ENCODE measurements at regions not wholly inside any gene's neighbourhood (a gene's known extent, or its start where the extent isn't known, plus 50 kb on each side); places are given as distances from the start of the nearest gene placed in this dataset.

DNA sequence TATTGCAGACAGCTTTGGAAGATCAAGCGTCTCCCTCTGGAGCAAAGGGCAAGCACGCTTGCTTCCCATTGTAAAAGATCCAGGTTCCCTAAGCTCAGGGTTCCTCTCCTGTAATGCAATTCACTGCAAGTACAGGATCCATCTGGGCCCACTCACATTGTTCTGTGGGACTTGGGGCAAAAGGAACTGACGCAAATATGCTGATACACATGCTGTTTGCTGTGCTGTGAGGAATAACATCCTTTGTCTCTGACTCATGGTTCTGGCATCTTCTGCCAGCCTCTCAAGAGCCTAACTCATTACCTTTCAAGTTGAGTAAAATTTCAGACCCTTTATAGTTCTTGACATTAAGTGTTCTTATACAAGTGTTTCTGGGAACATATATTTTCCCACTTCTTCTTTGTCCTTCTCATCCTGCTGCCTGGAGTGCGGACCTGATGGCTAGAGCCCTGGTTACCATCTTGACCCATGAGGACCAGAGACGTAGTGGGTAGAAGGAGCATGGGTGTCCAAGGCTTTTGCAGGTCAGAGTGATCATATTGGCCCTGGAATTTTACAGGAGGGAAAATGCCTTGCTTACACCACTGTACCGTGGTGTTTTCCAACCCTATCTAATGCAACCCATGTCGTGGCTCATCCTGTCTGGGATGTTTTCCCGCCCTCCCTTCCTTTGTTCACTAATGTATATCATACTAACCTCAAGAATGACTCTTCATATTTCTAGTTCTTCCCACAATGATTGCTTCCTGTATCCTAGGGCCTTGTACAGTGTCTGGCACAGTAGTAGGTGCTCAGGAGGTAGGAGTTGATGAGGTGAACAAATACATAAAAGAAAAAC is 145.7 kb upstream of the GLI2 start:
- H3K36me3 Mint-ChIP-seq (ENCODE audit: low read depth) = no peaks in the 10 kb centered on the region
- H3K27ac Mint-ChIP-seq = no peak overlapping the region
- H3K4me3 Mint-ChIP-seq (ENCODE audit: low read depth) = no peak overlapping the region
- no peak for DNase-seq (ENCODE audit: low spot score)
- intact Hi-C loops (cut with micrococcal nuclease) = no loop called here
- peaks cover 40% of the 10 kb centered on the region for H3K27me3 Mint-ChIP-seq (ENCODE audit: low read depth)
- H3K4me1 Mint-ChIP-seq (ENCODE audit: low read depth) = no peaks in the 10 kb centered on the region
- H3K9me3 Mint-ChIP-seq = no peaks in the 10 kb centered on the region

DNA sequence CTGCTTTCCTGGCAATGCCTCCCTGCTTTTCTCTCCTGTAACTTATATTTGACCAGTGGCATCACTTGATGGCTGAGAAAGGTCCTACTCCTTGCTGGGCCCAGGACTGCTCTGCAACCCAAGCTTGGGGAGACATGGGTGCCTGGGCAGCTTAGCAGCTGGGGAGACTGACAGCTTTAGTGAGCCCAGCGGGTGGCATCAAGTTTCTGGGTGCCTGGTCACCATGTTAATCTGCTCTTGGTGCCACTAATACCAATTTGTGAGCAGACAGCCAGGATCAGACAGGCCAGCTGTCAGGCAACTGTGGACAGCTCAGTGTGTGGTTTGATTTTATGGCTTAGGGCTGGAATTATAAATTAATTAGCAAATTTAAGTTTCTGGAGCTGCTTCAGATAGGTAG is 144.8 kb upstream of the GLI2 start:
- DNase-seq (ENCODE audit: low spot score) = no peak
- no peak overlapping the region for H3K4me3 Mint-ChIP-seq (ENCODE audit: low read depth)
- no peaks in the 10 kb centered on the region for H3K4me1 Mint-ChIP-seq (ENCODE audit: low read depth)
- H3K27ac Mint-ChIP-seq = no peak overlapping the region
- no peaks in the 10 kb centered on the region for H3K9me3 Mint-ChIP-seq
- intact Hi-C loops (cut with micrococcal nuclease) = no loop called here
- no peaks in the 10 kb centered on the region for H3K36me3 Mint-ChIP-seq (ENCODE audit: low read depth)
- H3K27me3 Mint-ChIP-seq (ENCODE audit: low read depth) = peaks cover 32% of the 10 kb centered on the region

DNA sequence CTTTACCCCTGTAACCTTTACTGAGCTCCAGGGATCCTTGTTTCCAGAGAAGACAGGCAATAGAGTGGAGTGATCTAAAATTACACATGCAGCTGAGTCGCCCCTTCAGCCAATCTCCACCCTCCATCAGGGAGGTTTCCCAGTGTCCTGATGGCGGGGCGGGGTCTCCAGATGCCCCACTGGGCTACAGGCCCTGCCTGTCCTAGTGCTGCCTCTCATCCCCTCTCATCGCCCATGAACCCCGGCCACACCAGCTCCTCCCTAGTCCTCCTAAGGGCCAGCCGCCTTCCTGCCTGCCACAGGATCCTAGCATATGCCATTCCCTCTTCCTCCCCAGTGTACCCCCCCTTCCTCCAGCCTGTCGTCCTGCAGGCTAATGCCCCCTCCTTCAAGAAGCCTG is 144.1 kb upstream of the GLI2 start:
- H3K27ac Mint-ChIP-seq = no peak overlapping the region
- intact Hi-C loops (cut with micrococcal nuclease) = no loop called here

DNA sequence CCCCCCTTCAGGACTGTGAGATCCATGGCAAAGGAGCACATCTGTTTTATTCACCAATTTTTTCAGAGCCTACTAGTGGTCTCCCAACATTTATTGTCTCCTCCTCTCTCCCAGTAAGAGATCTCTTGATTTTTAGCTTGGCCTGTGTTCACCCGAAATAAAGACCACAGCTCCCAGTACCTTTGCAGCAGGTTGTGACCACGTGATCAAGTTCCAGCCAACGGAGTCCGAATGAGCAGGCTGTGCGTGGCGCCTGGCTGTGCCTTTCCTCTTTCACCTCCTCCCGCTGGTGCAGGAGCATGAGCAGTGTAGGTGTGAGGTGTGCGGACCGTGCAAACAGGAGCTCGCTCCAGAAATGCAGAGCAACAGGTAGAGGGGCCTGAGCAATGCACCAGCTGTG is 143.6 kb upstream of the GLI2 start:
- intact Hi-C loops (cut with micrococcal nuclease) = no loop called here
- Mint-ChIP-seq H3K36me3 (ENCODE audit: low read depth) (no peaks in the 10 kb centered on the region), H3K27me3 (ENCODE audit: low read depth) (peaks cover 21% of the 10 kb centered on the region), H3K27ac (no peak overlapping the region), H3K4me1 (ENCODE audit: low read depth) (no peaks in the 10 kb centered on the region), H3K4me3 (ENCODE audit: low read depth) (no peak overlapping the region), H3K9me3 (no peaks in the 10 kb centered on the region)
- no peak for DNase-seq (ENCODE audit: low spot score)

More for the DNA sequence above, 144.1 kb upstream of the GLI2 start:
- Mint-ChIP-seq H3K4me1 (ENCODE audit: low read depth) (no peaks in the 10 kb centered on the region), H3K9me3 (no peaks in the 10 kb centered on the region), H3K36me3 (ENCODE audit: low read depth) (no peaks in the 10 kb centered on the region), H3K4me3 (ENCODE audit: low read depth) (no peak overlapping the region), H3K27me3 (ENCODE audit: low read depth) (peaks cover 24% of the 10 kb centered on the region)
- DNase-seq (ENCODE audit: low spot score) = no peak

DNA sequence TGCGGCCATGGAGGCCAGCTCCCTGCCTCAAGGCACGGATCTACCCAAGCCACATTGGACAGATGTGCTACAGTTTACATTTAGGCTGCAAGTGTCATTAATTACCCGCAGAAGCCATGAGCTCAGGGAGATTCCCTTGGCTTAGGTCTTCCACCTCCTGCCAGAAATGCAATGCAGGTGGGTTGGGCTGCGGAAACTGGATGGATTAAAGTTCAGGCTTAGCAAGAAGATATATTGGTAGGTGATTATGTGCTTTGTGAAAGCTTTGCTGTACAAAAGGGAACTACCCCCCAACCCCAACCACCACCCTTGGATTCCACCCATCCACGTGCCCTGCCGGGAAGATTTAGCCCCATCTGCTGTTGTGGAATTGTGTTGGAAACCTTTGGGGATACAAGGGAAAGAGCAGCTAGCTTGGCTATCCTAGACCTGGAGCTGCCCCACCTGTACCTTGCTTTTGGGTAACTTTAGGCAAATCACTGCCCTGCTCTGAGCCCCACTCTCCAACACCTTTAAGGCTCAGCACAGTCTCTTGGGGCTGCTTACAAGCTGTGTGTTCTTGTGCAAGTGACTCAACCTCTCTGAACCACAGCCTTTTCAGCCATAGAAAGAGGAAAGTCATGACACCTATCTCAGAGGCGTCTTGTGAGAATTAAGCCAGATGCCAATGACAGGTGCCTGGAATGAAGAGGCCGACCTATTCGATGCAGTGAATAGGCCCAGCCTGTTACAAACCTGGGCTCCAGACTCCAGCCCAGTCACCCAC is 141.6 kb upstream of the GLI2 start:
- Mint-ChIP-seq H3K4me3 (ENCODE audit: low read depth) (no peak overlapping the region), H3K4me1 (ENCODE audit: low read depth) (no peaks in the 10 kb centered on the region), H3K27ac (no peak overlapping the region), H3K27me3 (ENCODE audit: low read depth) (peaks cover 7% of the 10 kb centered on the region), H3K9me3 (no peaks in the 10 kb centered on the region), H3K36me3 (ENCODE audit: low read depth) (no peaks in the 10 kb centered on the region)
- no peak for DNase-seq (ENCODE audit: low spot score)
- intact Hi-C loops (cut with micrococcal nuclease) = no loop called here

DNA sequence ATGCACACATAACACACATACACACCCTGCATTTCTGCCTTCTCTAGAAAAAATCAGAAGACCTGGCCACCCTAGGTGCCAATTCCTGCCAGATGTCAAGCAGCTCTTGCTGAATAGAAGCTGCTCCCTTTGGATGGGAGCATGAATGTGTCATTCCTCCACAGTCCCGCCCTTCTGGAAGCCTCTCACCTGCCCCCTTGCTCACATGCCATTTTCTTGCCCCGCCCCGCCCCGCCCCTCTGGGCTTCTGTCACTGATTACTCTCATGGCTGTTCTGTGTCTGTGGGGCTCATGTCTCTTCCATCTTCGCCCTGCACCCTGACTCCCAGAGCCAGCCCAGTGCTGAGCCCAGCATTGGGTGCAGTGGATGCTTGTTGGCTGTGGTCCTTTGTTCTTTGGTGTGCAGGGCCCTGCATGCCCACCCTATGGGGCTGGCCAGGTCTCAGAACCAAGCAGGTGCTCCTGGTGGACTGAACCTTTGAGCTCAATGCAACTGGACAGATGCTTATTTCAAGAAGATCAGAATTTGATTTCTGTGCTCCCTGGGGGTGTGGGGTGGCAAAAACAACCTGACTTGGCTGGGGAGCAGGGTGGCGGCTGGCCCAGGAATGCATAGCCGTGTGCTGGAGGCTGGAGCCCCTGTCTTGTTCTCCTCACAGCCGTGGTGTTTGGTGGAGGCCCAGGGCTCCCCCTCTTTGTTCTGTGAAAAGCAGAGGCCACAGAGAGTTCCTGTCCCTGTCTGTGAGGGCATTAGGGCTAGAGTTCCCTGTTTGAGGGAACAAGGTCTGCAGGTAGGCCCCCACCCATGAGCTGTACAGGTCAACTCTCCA is 140.6 kb upstream of the GLI2 start:
- H3K4me1 Mint-ChIP-seq (ENCODE audit: low read depth) = no peaks in the 10 kb centered on the region
- no peak for DNase-seq (ENCODE audit: low spot score)
- H3K27me3 Mint-ChIP-seq (ENCODE audit: low read depth) = no peaks in the 10 kb centered on the region
- no peaks in the 10 kb centered on the region for H3K9me3 Mint-ChIP-seq
- no peak overlapping the region for H3K4me3 Mint-ChIP-seq (ENCODE audit: low read depth)
- H3K27ac Mint-ChIP-seq = no peak overlapping the region
- H3K36me3 Mint-ChIP-seq (ENCODE audit: low read depth) = no peaks in the 10 kb centered on the region
- intact Hi-C loops (cut with micrococcal nuclease) = no loop called here

DNA sequence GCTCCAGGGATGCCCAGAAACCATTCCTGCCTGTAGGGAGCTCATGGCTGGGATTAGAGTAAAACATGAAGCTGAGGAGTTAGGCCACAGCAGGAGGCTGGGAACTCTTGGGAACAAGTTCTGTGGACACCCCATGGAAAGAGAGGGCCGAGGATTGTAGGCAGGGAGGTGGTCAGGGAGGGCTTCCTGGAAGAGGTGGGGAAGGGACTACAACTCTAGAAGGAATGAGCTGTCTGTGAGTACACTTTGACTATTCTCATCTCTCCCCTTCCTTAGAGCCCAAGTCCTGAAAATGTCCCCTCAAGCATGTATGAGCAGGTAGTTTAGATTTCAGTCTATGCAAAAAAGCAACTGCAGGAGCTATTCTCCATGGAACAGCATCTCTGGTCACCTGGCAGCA is 139.9 kb upstream of the GLI2 start:
- Mint-ChIP-seq H3K27ac (no peak overlapping the region), H3K9me3 (no peaks in the 10 kb centered on the region), H3K36me3 (ENCODE audit: low read depth) (no peaks in the 10 kb centered on the region), H3K4me1 (ENCODE audit: low read depth) (no peaks in the 10 kb centered on the region), H3K4me3 (ENCODE audit: low read depth) (no peak overlapping the region), H3K27me3 (ENCODE audit: low read depth) (no peaks in the 10 kb centered on the region)
- no peak for DNase-seq (ENCODE audit: low spot score)
- intact Hi-C loops (cut with micrococcal nuclease) = no loop called here

DNA sequence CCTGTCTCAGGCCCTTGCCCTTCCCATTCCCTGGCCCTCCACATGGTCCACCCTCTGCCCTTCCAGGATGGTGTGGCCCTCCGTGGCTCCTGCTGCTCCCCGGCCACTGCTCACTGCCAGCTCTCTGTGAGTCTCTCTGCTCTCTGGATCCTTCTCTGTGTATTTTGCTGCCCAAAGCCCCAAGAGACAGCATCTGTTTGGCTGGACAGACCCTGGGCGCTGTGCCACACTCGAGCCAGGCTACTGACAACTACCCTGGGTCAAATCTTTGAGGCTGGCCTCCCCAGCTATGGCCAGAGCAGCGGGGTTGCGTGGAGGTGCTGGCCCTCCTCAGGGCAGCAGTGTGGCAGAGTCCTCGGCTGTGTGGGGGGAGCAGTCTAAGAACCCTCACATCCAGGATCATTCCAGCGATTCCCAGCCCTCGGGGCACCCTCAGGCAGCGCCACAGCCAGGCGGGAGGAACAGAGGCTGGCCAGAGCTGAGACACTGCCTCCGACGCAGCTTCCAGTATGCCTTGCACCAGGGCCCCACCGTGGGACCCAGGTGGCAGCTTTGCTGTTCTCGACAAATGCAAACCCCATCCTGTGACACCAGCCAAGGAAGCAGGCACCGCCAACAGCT is 139.4 kb upstream of the GLI2 start:
- no peaks in the 10 kb centered on the region for H3K27me3 Mint-ChIP-seq (ENCODE audit: low read depth)
- H3K4me3 Mint-ChIP-seq (ENCODE audit: low read depth) = no peak overlapping the region
- no peaks in the 10 kb centered on the region for H3K36me3 Mint-ChIP-seq (ENCODE audit: low read depth)
- H3K4me1 Mint-ChIP-seq (ENCODE audit: low read depth) = no peaks in the 10 kb centered on the region
- intact Hi-C loops (cut with micrococcal nuclease) = no loop called here
- H3K9me3 Mint-ChIP-seq = no peaks in the 10 kb centered on the region
- no peak for DNase-seq (ENCODE audit: low spot score)
- H3K27ac Mint-ChIP-seq = no peak overlapping the region

DNA sequence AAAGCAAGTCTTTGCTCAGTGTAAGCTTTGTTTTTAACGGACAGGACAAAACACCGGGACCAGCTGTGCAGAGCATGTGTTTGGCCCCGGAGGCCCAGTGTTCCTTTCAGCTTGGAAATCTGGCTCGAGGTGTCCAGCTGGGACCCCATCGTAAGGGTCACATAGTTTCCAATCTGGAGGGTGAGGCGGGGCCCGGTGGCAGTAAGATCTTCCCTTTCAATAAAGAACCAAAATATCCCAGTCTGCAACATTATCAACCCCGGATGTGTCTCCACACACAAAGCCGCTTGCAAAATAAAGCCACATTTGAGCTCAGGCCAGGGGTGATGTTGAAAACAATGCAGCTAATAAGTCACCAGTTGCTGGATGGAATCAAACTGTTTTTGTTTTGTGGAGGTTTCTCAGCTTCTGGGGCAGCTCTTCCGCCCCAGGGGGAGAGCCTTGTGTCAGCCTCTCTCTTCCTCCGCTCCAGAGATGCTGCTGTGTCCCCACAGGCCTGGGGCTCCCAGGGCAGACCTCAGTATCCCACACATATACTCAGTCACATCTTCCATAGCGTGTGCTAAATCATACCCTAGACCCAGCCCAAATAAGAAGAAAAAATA is 138.6 kb upstream of the GLI2 start:
- no peak overlapping the region for H3K4me3 Mint-ChIP-seq (ENCODE audit: low read depth)
- intact Hi-C loops (cut with micrococcal nuclease) = no loop called here
- H3K9me3 Mint-ChIP-seq = no peaks in the 10 kb centered on the region
- no peaks in the 10 kb centered on the region for H3K36me3 Mint-ChIP-seq (ENCODE audit: low read depth)
- no peak overlapping the region for H3K27ac Mint-ChIP-seq
- no peaks in the 10 kb centered on the region for H3K4me1 Mint-ChIP-seq (ENCODE audit: low read depth)
- no peak for DNase-seq (ENCODE audit: low spot score)
- no peaks in the 10 kb centered on the region for H3K27me3 Mint-ChIP-seq (ENCODE audit: low read depth)

DNA sequence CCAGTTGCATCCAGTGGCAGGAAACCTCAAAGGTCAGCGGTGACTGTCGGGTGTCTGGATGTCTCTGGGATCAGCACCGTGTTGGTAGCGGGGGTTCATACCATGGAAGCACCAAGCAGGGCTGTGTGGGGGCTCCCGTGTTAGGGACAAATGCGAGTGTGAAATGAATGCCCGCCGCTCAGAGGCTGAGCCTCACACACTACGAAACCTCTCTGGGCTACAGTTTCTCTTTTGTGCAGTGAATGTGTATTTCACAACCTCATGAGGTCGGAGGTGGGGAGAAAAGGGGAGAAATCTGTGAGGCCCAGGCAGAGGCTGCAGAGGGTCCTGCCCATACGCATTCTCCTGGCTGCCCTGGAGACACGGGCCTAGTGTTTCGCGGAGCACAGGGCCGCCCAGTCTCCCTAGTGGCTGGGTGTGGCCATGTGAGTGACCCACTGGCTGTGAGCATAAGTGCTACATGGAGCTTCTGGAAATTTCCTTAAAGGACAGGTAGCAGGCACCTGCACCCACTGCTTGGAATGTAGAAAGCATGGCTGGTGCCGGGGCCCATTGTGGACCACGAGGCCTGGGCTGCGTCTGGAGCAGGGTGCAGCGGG is 138.0 kb upstream of the GLI2 start:
- Mint-ChIP-seq H3K9me3 (no peaks in the 10 kb centered on the region), H3K27ac (no peak overlapping the region), H3K4me1 (ENCODE audit: low read depth) (no peaks in the 10 kb centered on the region), H3K36me3 (ENCODE audit: low read depth) (no peaks in the 10 kb centered on the region), H3K4me3 (ENCODE audit: low read depth) (no peak overlapping the region), H3K27me3 (ENCODE audit: low read depth) (no peaks in the 10 kb centered on the region)
- no peak for DNase-seq (ENCODE audit: low spot score)
- intact Hi-C loops (cut with micrococcal nuclease) = no loop called here

DNA sequence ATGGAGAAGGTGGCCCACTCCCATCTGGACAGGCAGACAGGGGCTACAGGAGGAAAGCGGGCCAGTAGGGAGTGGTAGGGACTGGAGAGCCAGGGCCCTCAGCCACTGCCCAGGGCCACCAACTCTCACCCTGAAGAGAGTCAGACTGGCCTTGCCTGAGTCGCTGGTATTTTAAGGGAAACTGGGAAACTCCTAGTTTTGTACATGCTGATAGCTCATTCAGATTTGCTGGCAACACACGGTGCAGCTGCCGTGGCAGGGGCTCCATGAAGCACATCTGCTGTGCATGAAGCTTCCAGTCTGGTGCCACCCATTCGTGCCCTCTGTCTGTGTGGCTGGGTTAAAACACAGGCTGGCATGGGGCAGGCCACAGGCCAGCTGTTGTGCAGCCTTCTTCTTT is 137.3 kb upstream of the GLI2 start:
- H3K9me3 Mint-ChIP-seq = no peaks in the 10 kb centered on the region
- no peak overlapping the region for H3K4me3 Mint-ChIP-seq (ENCODE audit: low read depth)
- no peaks in the 10 kb centered on the region for H3K27me3 Mint-ChIP-seq (ENCODE audit: low read depth)
- H3K36me3 Mint-ChIP-seq (ENCODE audit: low read depth) = no peaks in the 10 kb centered on the region
- H3K4me1 Mint-ChIP-seq (ENCODE audit: low read depth) = no peaks in the 10 kb centered on the region
- H3K27ac Mint-ChIP-seq = no peak overlapping the region
- no peak for DNase-seq (ENCODE audit: low spot score)
- intact Hi-C loops (cut with micrococcal nuclease) = no loop called here

DNA sequence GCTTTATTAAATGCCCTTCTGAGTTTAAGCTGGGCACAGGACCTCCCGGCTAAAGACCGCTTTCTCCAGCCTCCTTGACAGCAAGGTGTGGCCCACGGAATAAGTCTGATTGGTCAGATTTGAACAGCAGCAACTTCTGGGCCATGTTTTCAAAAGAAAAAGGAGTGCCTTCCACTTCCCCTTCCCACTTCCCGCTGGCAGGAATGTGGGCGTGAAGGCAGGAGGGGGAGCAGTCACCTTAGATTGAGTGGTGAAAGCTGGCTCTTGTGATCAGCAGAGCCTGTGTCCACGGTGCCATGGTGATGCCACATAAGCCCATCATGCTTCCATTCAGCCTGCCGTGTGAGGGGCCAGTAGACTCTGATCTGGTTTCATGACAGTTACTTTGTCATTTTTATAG is 136.6 kb upstream of the GLI2 start:
- Mint-ChIP-seq H3K4me1 (ENCODE audit: low read depth) (no peaks in the 10 kb centered on the region), H3K27ac (no peak overlapping the region), H3K27me3 (ENCODE audit: low read depth) (no peaks in the 10 kb centered on the region), H3K9me3 (no peaks in the 10 kb centered on the region), H3K4me3 (ENCODE audit: low read depth) (no peak overlapping the region), H3K36me3 (ENCODE audit: low read depth) (no peaks in the 10 kb centered on the region)
- no peak for DNase-seq (ENCODE audit: low spot score)
- intact Hi-C loops (cut with micrococcal nuclease) = no loop called here

All from activated T-helper 2 cell treated with anti-CD3 and anti-CD28 coated beads, Interferon-gamma antibody, Interleukin-2, Interleukin-4, amounts not matched to agents 10 μg/mL and 5 μg/mL and 100 μg/mL, durations not matched to agents 14 hours and 24 hours and 36 hours (primary cell).